Right ventricle myocardium superior (tissue), 1 donor: ENCODE measurements at regions not wholly inside any gene's neighbourhood (a gene's known extent, or its start where the extent isn't known, plus 50 kb on each side); places are given as distances from the start of the nearest gene placed in this dataset.

Experiments used
- ATAC-seq: fragments of 200-7000 bp; cut with Tn5 transposase; one replicate; pipeline ENCODE4 v1.9.1; 2020; ENCODE audit warnings: mild to moderate bottlenecking; ENCODE audit not compliant: poor library complexity
- DNase-seq: peaks from one replicate; pipeline ENCODE4 v3.0.0-alpha.2; 2020
- intact Hi-C: fragments of 100-400 bp; cut with DNase I; formaldehyde crosslinking; loops from one replicate; pipeline ENCODE4 v1.11.2; 2022
- donor health status: DM: no; HTN: yes; CAD: no; lungs with severe emphysema.

- DNase-seq (no peak), ATAC-seq (no peak)
- intact Hi-C loops = no loop called here
Observed at GRCh38 chr4:138317175-138317748, 75.1 kb upstream of the SLC7A11 start.

DNA sequence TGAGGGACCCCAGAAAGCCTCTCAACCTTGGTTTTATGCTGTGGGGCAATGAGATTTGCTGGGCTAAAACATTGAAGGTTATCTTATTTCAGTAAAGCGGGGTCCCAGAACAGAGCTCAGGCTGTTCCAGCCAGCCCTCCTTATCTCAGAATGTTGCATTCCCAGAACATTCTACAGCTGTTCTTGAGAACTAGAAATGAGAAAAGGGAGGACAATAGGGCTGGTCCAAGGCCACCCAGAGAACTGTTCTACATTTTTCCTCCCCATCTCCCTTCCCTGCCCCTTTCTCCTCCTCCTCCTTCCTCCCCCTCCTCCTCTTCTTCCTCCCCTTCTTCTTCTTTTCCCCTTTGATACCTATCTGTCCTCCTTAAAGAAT is 70.4 kb upstream of the SLC7A11 start:
- ATAC-seq (no peak), DNase-seq (no peak)
- intact Hi-C loops = no loop called here

DNA sequence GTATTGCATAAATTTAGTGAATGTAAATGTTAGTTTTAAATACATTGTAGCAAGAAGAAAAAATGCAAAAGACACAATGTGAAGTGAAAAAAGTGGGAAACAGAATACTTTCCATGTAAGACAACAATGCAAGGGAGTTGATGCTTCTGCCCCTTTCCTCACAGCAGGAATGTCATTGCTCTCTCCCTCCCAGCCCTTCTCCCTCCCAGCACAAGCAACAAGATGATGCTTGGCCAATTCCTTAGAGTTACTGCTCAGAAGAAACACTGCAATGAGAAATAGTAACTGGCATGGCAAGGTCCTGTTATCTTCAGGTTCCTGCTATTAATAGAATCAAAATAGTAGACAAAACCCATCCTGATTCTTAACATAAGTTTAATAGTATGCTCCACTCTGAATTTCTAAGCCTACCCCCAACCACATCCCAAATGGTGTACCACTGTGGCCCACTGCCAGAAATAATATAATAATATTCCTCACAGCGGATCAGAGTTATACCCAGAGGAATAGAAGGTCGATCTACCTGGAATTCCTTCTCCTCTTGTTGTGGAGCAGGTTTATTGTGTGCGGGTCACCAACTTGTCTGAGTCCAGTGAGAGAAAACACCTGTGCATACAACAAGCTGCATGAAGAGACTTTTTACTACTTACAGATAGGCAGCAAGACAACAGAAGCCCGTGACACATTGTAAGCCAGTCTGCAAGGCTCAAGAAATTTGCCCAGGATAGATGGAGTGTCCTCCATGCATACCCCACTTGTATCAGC is 69.8 kb upstream of the SLC7A11 start:
- ATAC-seq = no peak
- intact Hi-C loops = no loop called here
- no peak for DNase-seq

GRCh38 chr4:138310991-138311390 is 68.8 kb upstream of the SLC7A11 start:
- ATAC-seq (no peak), DNase-seq (no peak)
- intact Hi-C loops = no loop called here

DNA sequence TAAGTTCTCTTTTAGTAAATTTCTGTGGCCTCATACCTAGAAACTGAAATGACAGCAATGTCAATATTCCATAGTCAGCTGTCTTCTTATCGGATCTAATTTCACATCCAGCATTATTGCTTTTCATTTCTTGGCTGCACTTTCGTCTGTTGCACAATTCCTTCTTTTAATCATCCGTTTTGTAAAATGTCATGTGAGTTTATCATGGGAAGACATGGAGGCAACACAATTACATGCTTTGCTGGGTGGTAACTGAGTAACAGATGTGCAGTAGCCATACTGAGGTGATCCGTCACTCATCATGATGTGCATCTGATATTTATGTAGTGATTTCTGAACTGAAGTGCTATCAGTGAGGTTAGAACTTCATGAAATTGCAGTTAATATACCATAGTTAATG is 68.3 kb upstream of the SLC7A11 start:
- ATAC-seq (no peak), DNase-seq (no peak)
- intact Hi-C loops = no loop called here

DNA sequence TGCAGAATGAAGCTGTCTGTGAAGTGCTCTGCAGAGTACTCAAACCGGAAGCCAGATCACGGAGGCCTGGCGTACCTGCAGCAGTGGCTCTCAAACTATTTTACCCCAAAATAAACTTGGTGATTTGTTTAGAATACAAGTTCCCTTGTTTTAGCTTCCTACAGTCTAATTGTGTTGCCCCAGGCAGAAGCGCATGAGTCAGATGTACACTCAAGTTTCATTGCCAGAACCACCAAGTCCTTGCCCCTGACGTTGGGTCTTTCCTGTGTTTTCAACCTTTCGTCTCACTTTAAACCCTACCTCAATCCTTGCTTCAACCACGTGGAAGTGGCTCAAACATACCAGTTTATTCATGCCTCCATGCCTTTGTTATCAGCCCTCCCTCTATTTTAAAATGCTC is 66.2 kb upstream of the SLC7A11 start:
- ATAC-seq (no peak), DNase-seq (no peak)
- intact Hi-C loops = no loop called here

DNA sequence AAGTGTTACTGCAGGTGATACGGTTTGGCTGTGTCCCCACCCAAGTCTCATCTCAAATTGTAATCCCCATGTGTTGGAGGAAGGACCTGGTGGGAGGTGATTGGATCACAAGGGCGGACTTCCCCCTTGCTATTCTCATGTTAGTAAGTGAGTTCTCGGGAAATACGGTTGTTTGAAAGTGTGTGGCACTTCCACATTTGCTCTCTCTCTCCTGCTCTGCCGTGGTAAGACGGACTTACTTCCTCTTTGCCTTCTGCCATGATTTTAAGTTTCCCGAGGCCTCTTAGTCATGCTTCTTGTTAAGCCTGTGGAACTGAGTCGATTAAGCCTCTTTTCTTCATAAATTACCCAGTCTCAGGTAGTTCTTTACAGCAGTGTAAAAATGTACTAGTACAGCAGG is 65.2 kb upstream of the SLC7A11 start:
- intact Hi-C loops = no loop called here
- ATAC-seq (no peak), DNase-seq (no peak)

DNA sequence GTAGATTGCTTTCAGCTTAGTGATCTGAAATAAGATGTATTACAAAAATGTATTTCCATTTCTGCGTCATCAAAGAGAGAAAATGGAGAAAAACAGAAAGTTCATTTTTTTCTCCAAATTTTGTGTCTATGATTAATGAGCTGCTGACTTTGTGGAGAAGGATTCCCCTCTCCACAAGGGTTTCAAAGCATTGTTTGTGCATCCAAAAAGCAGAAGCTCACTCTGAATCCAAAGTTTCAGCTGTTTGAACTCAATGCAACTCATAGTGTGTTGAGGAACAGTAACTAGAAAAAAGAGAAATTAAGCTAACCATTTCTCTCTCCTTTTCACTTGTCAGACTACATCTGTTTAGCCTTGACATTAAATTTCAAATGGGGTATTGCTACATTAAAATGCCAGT is 62.9 kb upstream of the SLC7A11 start:
- ATAC-seq = no peak
- intact Hi-C loops = no loop called here
- DNase-seq = no peak

- DNase-seq (no peak), ATAC-seq (no peak)
- intact Hi-C loops = no loop called here
Observed at GRCh38 chr4:138301536-138301935, 59.4 kb upstream of the SLC7A11 start.

DNA sequence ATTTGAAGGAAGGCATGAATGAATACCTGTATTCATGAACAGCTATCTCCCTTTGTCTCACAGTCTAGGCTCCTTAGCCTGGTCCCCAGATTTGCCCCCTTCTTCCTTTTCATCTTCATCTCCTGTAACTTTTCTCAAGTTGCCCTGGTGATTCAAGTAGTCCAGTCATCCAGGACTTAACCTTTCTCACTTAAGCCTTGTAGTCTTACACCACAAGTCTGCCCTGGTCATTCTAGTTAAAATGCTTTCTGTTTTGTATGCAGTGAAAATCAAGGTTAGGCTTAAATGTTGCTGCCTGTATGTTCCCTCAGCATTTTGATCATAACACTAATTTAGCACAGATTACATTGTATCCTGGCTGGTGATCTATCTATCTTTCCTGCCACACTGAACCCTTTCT is 58.5 kb upstream of the SLC7A11 start:
- no peak for DNase-seq
- intact Hi-C loops = no loop called here
- no peak for ATAC-seq

GRCh38 chr4:138299881-138300280 is 57.7 kb upstream of the SLC7A11 start:
- ATAC-seq (no peak), DNase-seq (no peak)
- intact Hi-C loops = no loop called here

DNA sequence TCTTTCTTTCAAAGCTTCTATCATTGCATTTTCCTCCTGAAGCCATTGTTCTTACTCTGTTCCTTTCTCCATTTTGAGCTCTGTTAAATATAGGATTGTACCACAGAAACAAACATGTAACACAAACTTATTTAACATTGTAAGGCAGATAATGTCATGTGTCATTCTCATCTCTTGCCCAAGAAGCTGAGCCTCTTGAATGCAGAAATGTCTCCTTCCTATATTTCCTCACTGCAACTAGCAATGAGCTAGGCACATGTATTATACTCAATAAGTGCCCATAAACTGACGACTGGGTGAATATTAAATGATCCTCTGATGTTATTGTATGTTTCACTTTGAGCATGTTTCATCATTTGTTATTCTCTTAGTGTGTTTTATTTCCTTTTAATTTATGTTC is 56.7 kb upstream of the SLC7A11 start:
- DNase-seq = no peak
- ATAC-seq = no peak
- intact Hi-C loops = no loop called here

DNA sequence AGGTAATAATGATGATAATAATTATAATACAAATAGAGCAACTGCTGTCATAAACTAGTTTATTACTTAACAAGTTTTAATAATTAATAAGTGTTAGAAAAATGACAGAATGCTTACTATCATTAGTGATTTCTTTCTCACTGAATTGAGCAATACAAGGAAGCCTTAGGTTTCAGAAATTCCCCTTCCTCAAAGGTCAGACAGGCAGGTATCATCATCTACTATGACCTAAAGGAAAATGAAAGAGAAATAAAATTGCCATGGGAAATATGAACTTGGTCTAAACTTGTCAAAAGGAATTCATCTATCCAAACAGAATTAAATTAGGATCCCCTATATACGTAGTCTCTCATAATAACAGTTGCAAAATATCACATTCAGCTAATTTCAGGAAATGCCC is 56.3 kb upstream of the SLC7A11 start:
- intact Hi-C loops = no loop called here
- no peak for DNase-seq
- no peak for ATAC-seq

DNA sequence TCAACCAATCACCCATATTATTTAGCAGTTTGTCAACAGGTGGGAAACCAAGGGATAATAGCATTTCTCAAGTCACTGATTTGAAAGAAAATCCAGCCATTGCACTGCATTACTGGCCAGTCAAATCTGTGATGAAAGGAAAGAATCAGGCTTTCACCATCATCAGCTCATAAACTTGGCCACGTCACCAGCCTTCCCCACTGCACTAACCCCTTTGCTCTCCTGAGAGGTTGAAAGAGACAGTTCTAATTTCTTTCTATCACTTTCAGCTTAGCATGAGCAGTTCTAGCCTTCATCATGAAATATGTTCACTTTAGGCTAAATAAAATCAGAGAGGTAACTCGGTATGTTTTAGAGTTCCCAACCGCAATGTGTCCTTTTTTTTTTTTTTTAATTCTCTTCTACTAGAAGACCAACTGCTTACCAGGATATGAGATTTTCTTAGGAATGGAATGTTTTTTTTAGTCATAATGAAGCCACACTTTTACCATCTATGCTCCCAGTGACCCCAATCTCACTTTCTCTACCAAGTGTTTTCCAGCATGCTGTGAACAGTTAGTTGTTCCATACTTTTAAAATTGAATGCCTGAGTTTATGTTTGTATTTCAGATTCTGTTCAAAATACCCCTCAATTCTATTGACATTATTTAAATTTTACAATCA is 55.7 kb upstream of the SLC7A11 start:
- DNase-seq = no peak
- intact Hi-C loops = no loop called here
- ATAC-seq = no peak

DNA sequence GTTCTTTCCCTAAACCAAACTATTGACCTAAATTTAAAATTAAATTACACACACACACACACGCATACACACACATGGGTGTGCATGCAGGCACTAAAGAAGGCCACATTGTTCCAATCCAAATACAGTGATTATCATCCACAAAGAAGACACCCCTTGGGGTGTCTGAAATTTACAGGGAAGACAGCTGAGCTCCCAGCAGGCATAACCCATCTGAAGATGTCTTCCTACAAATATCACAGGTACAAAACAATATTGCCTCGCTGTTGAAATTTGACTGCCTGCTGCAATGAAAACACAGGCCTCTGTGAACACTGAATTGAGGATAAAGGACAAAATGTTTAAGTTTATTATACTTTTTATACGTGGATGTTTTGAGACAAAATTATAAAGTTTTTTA is 50.2 kb upstream of the SLC7A11 start:
- intact Hi-C loops = no loop called here
- ATAC-seq = no peak
- DNase-seq = no peak
